Right atrium auricular region (tissue), 2 donors: ENCODE measurements at regions not wholly inside any gene's neighbourhood (a gene's known extent, or its start where the extent isn't known, plus 50 kb on each side); places are given as distances from the start of the nearest gene placed in this dataset.

Source experiments
- DNase-seq: peaks from one replicate; pipeline ENCODE4 v3.0.0-alpha.2; 2019; ENCODE audit warnings: low spot score
- H3K27ac ChIP-seq, 2 donors: fragments of 200-600 bp; sonication (generic); 1 replicate in 1 of 2; 2 replicates in 1 of 2; pipeline ENCODE4 v1.5.1; 2016 to 2019
- H3K27me3 ChIP-seq, 2 donors: fragments of 200-600 bp; sonication (generic); one replicate each; pipeline versions ENCODE4 v1.5.1 to v1.6.0; 2017 to 2019
- H3K36me3 ChIP-seq: fragments of 200-600 bp; sonication (generic); one replicate; pipeline ENCODE4 v1.5.1; 2016
- H3K4me1 ChIP-seq, 2 donors: fragments of 200-600 bp; sonication (generic); one replicate each; pipeline versions ENCODE4 v1.5.1 to v1.6.0; 2017 to 2019
- H3K4me3 ChIP-seq, 2 donors: fragments of 200-600 bp; sonication (generic); 1 replicate in 1 of 2; 2 replicates in 1 of 2; pipeline ENCODE4 v1.5.1; 2017 to 2019; ENCODE audit warnings: mild to moderate bottlenecking in 1 of 2, moderate library complexity in 1 of 2
- H3K9me3 ChIP-seq, 2 donors: fragments of 200-600 bp; sonication (generic); one replicate each; pipeline ENCODE4 v1.5.1; 2019
- CTCF ChIP-seq, 2 donors: fragments of 200-600 bp; sonication (generic); IDR thresholded peaks; one replicate each; pipeline ENCODE4 v1.5.1; 2019; ENCODE audit warnings: antibody characterized with exemption in 2 of 2

GRCh38 chr4:53905276-53905940 lies 159.0 kb downstream of the CHIC2 start:
- Histone ChIP-seq H3K4me1 (peaks cover 0 to 34% of the 10 kb centered on the region in 2 donors), H3K36me3 (no peaks in the 10 kb centered on the region), H3K9me3 (no peaks in the 10 kb centered on the region), H3K27me3 (no peaks in the 10 kb centered on the region), H3K27ac (no peak overlapping the region), H3K4me3 (no peak overlapping the region)
- no peak for TF ChIP-seq CTCF (IDR thresholded peaks at IDR 0.05)
- DNase-seq: no peak

GRCh38 chr4:53902786-53903185 lies 161.6 kb downstream of the CHIC2 start:
- Histone ChIP-seq H3K4me3 (no peak overlapping the region), H3K27me3 (no peaks in the 10 kb centered on the region), H3K27ac (no peak overlapping the region), H3K4me1 (peaks cover 0 to 29% of the 10 kb centered on the region in 2 donors), H3K9me3 (no peaks in the 10 kb centered on the region), H3K36me3 (no peaks in the 10 kb centered on the region)
- TF ChIP-seq CTCF (IDR thresholded peaks at IDR 0.05): no peak
- DNase-seq: no peak

GRCh38 chr4:53900271-53900649 lies 164.1 kb downstream of the CHIC2 start:
- Histone ChIP-seq H3K36me3 (no peaks in the 10 kb centered on the region), H3K27ac (peak overlapping the region in 1 of 2 donors; percentile 63), H3K4me1 (peaks cover 0 to 18% of the 10 kb centered on the region in 2 donors), H3K9me3 (no peaks in the 10 kb centered on the region), H3K27me3 (no peaks in the 10 kb centered on the region), H3K4me3 (no peak overlapping the region)
- TF ChIP-seq CTCF (IDR thresholded peaks at IDR 0.05): no peak
- DNase-seq: no peak

GRCh38 chr4:53899586-53900270 lies 164.7 kb downstream of the CHIC2 start:
- H3K36me3 ChIP-seq: no peaks in the 10 kb centered on the region
- DNase-seq: no peak
- TF ChIP-seq CTCF (IDR thresholded peaks at IDR 0.05): no peak
- H3K9me3 ChIP-seq: no peaks in the 10 kb centered on the region
- peak overlapping the region in 1 of 2 donors; percentile 63 for H3K27ac ChIP-seq
- peaks cover 0 to 15% of the 10 kb centered on the region in 2 donors for H3K4me1 ChIP-seq
- H3K27me3 ChIP-seq: no peaks in the 10 kb centered on the region
- H3K4me3 ChIP-seq: no peak overlapping the region

GRCh38 chr4:53895137-53895536 lies 169.3 kb downstream of the CHIC2 start:
- Histone ChIP-seq H3K9me3 (no peaks in the 10 kb centered on the region), H3K4me3 (no peak overlapping the region), H3K4me1 (peaks cover 0 to 8% of the 10 kb centered on the region in 2 donors), H3K36me3 (no peaks in the 10 kb centered on the region), H3K27me3 (no peaks in the 10 kb centered on the region), H3K27ac (no peak overlapping the region)
- TF ChIP-seq CTCF (IDR thresholded peaks at IDR 0.05): no peak
- DNase-seq: no peak
